Kidney glomerular epithelial cell (primary cell): ENCODE measurements at regions not wholly inside any gene's neighbourhood (a gene's known extent, or its start where the extent isn't known, plus 50 kb on each side); places are given as distances from the start of the nearest gene placed in this dataset.

ENCODE experiments used
- DNase-seq: peaks from one replicate; lab custom pipeline; 2025; lab: John Stamatoyannopoulos, UW

DNA sequence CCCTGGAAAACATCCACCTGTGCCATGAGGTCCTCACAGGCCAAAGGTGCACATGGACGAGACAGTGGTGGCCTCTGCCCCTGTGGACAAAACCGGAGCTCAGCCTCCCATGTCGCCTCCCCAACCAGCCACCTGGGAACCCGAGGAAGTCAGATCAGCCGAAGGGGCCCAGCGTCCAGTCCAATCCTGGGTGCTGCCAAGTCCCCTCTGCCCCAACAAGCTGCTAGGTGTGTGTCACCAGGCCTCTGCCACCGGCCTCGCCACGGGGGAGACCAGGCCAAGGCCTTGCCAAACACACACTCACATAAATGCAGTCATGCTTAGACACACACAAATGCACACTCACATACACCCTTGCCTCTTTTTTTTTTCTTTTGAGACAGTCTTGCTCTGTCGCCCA is 167.8 kb downstream of the RBFOX3 start:
- DNase-seq, result no peak

DNA sequence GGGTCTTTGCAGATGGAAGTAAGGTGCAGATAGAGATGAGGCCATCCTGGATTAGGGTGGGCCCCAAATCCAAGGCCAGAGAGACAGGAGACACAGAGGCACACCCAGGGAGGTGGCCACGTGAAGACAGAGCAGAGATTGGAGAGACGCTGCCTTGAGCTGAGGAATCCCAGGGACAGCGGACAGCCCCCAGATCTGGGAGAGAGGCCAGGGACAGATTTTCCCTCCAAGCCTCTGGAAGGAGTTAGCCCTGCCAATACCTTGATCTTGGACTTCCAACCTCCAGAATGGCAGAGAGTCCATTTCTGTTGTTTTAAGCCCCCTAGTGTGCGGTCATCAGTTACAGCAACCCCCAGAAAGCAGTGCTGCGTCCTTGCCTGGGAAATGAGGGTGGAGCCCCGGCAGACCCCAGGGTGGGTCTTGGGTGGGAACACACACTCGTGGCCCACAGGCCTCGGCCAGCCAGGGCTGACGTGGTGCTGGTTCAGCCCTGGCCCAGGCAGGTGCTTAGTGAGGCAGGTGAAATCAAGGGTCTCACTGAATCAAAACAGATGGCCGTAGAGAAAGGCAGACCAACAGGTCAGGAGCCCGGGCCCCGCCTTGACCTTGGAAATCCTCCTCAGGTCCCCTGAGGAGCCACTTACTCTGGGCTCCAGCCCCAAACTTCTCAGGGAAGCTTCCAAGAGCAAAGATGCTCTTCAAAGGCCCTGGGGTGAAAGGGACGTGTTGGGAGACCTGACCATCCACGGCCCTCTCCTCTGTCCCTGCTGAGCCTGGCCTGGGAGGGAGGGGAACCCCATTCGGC is 169.3 kb downstream of the RBFOX3 start:
- no peak for DNase-seq

DNA sequence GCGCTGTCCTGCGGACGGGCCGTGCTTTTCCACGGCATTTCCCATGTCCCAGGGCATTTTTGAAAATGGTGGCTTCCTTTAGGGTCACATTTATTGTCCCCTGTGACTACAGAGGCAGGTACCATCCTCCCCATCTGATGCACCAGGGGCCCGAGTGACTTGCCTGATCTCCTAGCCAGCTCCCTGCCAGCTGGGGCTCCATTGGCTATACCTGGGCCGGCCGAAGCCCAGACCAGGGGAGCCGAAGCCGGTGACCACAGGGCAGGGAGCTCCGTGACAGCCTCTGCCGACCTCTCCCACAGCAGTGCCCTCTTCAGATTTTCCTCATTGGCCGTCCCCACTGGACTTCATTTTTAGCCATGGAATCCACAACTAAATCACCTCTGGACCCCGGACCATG is 170.6 kb downstream of the RBFOX3 start:
- DNase-seq, result no peak

DNA sequence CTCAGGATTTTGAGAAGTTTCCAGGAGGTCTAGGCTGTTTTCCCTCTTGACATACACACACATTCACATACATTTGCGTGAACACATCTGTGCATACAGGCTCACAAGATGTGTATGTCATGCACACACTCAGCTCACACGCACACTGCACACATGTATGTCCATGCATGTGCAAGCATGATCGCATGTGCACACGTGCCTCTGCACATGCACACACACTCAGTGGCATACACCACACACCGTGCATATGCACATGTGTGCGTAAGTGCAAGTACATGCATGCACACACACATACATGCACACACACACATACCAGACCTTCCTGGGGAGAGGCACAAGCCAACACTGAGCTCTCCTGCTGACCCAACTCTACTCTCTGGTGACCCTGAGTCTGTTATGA is 171.4 kb downstream of the RBFOX3 start:
- no peak for DNase-seq

DNA sequence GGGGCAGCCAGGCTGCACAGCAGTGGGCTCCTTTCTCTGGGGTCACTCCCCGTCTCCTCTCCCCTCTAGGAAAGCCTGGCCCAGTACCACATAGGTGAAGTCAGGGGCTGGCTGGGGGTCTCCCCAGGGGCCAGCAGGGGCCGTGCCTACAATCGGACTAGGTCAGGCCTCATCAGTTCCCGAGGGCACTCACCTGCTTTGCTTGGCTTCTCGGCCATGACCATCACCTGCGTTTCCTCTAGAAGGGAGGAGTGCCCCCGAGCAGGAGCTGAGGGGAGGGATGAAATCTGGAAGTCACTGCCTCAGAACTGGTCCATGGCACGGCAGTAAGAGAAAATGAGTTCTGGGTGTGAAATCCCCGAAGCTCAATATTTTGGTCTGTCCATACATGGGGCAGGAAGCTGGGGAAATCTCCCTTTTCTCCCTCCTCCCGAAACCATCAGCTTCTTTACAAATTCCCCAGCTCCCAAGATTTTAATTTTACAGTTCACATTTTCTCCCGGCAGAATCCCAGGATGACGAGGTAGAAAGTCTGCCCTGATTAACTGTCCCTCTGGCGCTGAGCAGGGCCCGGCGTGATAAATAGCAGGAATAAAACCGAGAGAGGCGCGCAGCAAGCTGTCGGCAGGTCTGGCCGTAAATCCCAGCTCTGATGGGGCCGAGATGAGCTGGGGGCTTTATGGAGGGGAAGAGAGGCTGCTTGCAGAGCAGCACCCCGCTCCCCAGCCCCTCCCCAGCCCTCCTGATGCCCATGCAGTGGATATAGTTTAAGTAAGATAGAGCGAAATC is 172.1 kb downstream of the RBFOX3 start:
- no peak for DNase-seq

DNA sequence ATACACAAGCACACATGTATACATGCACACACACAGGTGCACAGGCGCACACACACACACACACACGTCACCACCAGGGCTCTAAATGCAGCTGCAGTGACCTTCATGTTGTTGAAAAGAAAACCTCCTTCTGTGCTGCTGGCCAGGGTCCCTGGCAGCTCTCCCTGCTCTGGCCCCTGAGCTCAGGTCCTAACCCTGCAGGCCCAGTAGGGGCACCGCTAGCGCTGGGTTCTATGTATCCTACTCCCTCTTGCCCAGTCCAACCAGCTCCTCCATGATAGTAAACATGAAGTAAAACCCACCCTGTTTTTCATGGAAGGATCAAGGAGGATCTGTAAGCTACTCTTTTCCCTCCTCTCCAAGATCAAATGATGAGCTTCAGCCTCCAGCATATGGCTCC is 172.8 kb downstream of the RBFOX3 start:
- DNase-seq, result no peak

DNA sequence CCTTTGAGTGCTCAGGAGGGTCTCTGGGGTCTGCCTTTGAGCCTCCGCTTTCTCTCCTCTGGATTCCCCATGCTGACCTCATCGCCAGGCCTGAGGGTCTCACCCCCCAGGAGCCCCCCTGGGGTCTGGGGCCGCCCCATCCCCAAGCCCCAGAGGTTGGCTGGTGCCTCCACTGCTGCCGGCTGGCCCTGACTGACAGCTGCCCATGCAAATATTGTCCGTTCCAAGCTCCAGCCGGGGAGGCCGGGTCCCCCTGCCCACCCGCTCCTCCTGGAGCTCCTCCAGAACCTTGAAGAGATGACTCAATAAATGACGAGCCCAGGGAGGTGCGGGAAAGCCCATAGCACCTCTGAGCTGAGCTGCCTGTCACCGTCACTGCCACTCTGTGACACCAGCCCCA is 173.8 kb downstream of the RBFOX3 start:
- DNase-seq, result no peak

DNA sequence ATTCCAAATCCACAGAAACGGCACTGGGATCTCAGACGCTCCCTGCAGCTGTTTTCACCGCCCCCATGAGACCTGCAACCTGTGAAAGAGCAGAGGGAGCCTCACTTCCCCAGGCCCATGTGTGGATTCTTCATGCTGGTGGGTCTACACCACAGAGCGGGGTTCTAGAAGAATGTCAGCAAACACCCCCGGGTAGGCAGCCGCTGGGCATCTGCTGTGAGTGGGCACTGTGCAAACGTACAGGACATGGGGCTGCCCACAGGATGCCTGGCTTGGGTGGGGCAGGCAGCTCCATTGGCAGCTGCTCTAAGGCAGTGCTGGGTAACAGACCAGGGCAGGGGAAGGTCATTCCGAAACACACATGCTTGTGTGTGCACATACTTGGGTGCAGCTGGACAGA is 174.9 kb downstream of the RBFOX3 start:
- DNase-seq, result no peak

DNA sequence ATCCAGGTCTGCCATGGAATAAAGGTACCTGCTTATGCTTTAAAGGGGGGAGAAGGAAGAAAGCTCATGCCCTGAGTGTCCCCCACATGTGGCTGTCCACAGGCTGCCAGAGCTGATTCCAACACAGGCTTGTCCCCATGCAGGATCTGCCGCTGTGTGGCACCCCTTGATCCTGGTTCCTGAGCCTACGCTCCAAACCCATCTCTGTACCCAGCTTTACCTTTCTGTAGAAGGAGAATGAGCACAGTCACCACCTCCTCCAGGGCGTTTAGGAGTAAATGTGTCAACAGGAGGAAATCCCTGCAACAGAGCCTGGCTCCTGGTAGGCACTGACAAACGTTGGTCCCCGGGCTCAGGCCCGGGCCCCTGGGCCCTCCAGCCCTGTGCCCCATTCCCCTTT is 175.6 kb downstream of the RBFOX3 start:
- DNase-seq, result no peak

DNA sequence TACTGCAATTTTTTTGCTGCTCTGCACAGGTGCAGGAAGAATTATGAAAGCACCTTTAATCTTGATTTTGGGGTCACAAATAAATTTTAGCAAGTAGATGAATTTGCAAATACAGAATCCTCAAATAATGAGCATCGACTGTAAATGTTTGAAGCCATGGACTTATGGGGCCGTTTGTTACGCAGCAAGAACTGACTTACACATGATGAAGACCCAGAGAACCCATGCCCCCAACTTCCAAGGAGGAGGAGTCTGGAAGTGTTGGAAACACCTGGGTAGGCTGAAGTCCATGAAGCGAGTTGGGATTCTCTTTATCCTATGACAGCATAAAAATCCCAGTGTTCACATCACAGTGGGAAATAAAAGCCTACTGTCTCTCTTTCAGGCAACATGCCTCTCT is 176.6 kb downstream of the RBFOX3 start:
- DNase-seq, result no peak

DNA sequence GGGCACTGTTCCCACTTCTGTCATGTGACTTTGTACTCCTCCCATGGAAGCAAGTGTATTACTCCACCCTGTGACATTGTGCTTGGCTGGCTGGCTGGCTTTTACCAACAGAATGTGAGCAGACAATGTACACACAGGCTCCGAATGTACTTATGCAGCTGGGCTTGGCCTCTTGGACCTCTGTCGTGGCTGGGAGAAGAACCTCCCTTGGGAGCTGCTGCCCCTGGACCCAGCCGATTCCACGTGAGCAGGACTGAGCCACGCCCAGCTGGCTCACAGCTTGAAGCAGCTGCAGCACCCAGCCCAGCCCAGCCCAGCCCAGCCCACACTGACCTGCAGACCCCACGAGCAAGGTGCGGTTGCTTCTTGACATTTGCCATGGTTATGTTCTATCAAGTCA is 177.5 kb downstream of the RBFOX3 start:
- no peak for DNase-seq

DNA sequence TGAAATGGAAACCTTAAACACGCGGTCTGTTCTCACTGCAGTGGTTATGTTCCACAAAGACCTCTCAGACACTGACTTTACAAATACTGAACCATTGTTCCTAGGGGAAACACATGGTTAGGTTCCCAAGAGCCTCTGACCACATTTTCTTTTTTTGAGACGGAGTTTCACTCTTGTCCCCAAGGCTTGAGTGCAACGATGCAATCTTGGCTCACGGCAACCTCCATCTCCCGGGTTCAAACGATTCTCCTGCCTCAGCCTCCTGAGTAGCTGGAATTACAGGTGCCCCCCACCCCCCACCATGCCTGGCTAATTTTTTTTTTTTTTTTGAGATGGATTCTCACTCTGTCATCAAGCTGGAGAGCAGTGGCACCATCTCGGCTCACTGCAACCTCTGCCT is 179.7 kb downstream of the RBFOX3 start:
- DNase-seq, result no peak

DNA sequence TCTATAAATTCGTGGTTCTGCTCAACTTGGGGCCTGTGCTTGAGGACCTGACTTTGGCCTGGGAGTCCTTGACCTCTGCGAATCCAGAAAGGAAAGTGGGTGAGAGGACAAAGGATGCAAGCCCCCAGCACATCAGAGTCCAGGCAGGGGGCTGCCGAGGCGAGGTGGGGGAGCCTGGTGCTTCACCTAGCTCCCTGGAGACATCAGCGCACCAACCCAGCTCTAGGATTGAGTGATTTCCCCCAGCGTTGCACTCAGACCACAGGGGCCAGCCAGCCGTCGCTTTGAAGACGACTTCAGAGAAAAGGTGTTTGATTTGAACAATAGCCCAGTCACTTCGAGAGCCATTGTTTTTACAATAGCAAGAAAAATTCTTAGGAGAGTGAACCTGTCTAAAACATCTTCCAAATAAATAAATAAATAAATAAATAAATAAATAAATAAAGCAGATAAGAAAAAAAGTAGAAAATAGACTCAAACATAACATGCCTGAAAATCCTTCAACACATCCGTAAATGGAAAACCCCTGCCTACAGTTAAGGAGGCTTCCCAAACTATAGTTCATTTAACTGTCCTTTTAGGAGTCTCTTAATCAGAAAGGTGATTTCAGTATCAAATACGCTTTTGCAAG is 180.9 kb downstream of the RBFOX3 start:
- DNase-seq, result no peak

DNA sequence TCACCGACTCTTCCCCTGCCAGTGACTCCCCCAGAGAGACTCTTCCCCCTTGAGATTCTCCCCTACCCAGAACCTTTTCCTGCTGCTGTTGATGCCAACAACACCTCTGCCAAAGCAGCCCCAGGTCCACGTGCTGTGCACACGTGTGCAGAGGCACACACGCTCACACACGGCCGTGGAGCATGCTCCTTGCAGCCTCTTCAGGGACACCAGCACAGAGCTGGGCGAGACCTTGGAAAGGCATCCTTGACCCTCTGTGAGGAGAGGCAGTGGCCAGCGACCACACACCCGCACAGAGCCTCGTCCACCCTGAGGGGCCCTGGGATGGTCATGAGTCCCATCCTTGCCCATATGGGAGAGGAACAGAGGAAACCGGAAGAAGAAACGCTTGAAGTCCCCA is 181.9 kb downstream of the RBFOX3 start:
- DNase-seq, result no peak

DNA sequence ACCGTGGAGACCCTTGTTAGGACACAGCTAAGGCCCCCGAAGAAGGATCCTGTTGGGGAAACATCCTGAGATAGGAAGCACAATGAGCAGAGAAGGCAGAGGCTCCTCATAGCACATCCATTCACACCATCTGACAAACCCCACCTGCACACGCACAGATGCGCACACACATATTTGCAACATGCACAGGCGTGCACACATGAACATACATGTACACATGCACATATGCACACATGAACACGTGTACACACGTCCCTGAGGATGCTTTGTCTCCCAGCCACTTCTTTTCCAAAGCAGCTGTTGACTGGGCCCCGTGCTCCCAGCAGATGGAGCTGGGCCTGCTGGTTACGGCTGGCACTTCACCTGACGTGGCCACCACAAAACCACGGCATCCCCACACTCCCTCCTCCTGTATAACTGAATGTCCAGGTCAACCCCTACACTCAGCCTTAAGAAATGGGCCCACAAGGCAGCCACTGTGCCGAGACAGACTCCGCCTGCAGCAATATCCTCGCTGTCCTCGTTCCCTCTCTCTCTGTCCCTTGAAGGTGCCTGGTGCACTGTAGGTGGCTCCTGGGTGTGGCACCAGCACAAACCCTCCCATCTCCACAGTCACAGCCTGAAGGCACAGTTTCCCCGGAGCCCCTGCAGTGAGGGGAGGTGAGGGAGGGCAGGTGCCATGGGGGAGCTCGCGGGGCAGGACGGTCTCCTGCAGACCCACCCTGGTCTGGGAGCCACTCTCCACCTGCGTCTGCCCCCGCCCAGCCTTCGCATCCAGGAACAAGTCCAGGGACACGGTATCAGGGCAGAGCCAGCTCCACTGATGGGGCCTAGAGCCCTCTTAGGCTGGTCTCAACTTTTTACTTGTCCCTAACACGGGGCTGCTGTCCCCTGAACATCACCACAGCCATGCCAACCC is 183.0 kb downstream of the RBFOX3 start:
- no peak for DNase-seq

DNA sequence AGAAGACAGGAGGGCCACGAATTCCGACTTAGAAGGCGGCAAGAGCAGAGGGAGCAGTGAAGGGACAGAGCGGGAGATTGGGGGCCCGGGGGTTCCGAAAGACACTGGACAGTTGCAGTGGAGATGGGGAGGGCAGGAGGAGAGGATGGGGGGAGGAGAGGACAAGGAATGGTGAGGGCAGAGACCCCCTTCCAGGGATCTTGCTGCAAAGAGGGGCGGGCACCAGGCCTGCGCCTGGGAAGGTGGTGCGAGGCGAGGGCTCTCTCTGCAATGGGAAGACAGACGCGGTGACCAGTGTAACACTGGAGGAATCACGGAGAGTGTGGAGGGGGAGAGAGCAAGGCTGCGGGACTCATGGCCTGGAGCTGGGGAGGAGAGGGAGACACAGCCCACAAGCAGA is 185.2 kb downstream of the RBFOX3 start:
- no peak for DNase-seq

DNA sequence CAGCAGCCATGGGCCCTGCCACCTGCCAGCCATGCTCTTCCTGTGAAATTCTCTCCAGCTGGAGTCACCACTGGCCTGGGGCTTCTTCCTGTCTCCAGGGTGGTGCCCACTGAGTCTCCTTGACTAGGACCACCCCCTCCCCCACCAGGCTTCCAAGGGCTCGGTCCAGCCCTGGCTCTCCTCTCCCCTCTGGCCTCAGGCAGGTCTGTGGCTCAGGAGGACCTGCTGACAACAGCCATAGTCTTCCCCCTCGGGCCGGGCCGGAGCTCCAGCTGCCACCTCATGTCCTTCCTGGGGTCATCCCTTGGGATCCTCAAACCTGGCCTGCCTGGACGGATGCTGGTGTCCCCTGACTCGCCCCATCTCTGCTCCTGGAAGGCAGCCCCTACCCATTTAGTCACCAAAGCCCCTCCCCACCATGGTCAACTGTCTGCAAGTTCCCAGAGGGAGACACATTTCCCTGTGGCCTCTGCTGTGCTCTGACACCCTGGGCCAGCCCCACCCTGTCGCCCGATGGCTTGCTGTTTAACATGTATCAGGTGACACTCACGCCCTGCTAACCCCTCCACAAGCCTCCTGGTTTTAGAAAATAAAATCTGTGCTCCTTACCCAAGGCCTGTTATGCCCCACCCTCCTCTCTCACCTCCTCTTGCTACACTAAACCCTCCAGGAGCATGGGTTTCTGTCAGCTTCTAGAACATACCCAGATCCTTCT is 186.2 kb downstream of the RBFOX3 start:
- DNase-seq, result no peak

DNA sequence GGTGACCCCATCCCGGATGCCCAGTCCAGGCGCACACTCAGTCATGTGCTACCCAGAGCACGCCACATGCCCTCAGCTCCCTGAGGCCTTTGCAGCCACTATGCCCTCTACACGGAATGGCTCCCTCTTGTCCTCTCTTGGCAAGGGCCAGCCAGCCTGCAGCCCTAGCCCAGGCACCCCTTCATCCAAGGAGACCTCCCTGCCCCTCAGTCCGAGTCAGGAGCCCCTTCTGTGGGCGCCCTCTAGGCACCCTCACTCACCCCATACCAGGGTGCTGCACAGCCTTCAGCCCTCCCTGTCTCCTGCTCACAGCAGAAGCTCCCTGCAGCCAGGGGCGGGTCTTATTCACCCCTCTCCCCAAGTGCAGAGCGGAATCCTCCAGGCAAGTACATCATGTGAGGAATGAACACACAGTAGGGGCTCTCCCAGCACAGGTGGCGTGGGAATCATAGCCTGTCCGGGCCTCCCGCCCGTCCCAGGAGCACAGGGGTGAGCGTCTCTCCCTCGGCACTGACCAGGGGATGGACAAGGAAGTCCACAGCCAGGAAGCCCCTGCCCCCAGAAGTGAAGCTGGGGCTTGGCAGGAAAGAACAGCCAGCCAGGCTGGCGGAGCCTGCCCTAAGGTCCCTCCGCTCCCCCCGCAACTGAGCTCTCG is 186.9 kb downstream of the RBFOX3 start:
- DNase-seq, result no peak

DNA sequence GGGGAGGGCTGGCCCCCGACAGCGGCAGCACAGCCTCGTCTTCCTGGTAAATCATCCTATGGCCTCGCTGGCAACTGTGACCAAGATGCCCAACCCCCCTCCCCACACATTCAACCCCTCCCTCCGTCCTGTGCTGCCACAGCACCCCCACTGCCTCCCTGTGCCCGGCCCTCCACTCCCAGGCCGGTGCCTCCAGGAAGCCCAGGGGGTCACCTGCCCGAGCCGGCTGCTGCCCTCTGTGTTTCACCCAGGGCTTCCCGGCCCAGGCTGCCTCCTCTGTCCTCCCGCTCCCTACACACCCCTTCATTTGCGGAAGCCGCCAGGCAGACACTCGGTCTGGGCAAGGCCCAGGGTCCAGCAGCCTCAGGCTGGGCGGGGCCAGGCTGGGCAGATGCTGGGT is 188.6 kb downstream of the RBFOX3 start:
- no peak for DNase-seq

DNA sequence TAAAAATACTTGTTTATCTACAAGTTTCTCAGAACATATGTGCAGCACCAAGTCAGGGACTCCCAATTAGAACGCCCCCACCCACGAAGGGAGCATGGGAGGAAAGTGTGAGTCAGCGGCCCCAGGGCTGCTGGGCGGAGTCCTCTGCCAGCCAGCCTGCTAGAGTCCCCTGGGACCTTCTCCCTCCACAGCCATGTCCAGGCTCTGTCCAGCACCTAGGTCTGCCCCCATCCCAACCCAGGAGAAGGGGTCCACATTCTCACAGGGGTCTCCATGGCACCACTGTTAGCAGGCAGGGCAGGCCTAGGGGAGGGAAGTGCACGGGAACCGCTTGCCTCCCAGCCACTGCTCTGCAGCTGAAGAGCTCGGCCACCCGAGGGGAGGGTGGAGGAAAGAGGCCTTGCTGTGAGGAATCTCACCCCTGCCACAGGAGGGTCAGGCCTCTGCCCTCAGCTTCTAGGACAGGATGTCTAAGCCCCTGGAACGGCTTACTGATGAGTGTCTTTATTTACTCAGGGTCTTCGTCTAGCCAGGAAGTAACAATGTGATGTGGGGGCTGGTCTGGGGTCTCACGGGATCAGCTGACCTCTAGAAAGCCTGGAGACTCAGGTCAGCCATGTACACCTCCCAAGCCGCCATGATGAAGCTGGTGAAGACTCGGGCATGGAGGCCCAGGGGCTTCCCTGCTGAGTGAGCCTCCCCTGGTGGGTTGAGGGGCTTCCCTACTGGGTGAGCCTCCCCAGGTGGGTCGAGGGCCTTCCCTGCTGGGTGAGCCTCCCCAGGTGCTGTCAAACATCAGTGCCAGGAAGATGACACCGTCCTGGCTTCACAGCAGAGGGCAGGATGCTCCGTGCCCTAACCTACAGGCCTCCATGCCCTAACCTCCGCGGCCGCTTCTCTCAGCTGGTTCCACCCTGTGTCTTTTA is 190.3 kb downstream of the RBFOX3 start:
- DNase-seq, result no peak
